GM19467 (cell line): ENCODE measurements at regions not wholly inside any gene's neighbourhood (a gene's known extent, or its start where the extent isn't known, plus 50 kb on each side); places are given as distances from the start of the nearest gene placed in this dataset.

Experiments used
- ATAC-seq: cut with Tn5 transposase; IDR thresholded peaks from one replicate; pipeline ENCODE4 v1.9.1; 2021; ENCODE audit warnings: mild to moderate bottlenecking, moderate library complexity; ENCODE audit not compliant: unreplicated experiment

GRCh38 chr13:99717959-99718674, 216.8 kb downstream of the TM9SF2 start:
- no peak for ATAC-seq

- no peak for ATAC-seq
Observed at GRCh38 chr13:99709134-99709533, 207.9 kb downstream of the TM9SF2 start.

- no peak for ATAC-seq
Observed at GRCh38 chr13:99704390-99704789, 203.1 kb downstream of the TM9SF2 start.

GRCh38 chr13:99703908-99704307, 202.6 kb downstream of the TM9SF2 start:
- ATAC-seq = no peak

- ATAC-seq = no peak
Observed at GRCh38 chr13:99702687-99703319, 201.5 kb downstream of the TM9SF2 start.

GRCh38 chr13:99700468-99700867, 199.2 kb downstream of the TM9SF2 start:
- ATAC-seq = no peak

- no peak for ATAC-seq
Observed at GRCh38 chr13:99698816-99699099, 197.5 kb downstream of the TM9SF2 start.

GRCh38 chr13:99698010-99698815, 196.9 kb downstream of the TM9SF2 start:
- ATAC-seq = no peak

- no peak for ATAC-seq
Observed at GRCh38 chr13:99695857-99696256, 194.6 kb downstream of the TM9SF2 start.

GRCh38 chr13:99693852-99694611, 192.8 kb downstream of the TM9SF2 start:
- no peak for ATAC-seq

GRCh38 chr13:99693351-99693750, 192.1 kb downstream of the TM9SF2 start:
- no peak for ATAC-seq

- no peak for ATAC-seq
Observed at GRCh38 chr13:99692854-99693253, 191.6 kb downstream of the TM9SF2 start.

- no peak for ATAC-seq
Observed at GRCh38 chr13:99691552-99691951, 190.3 kb downstream of the TM9SF2 start.

- no peak for ATAC-seq
Observed at GRCh38 chr13:99690426-99691174, 189.3 kb downstream of the TM9SF2 start.

- ATAC-seq = no peak
Observed at GRCh38 chr13:99689955-99690354, 188.7 kb downstream of the TM9SF2 start.

- ATAC-seq = no peak
Observed at GRCh38 chr13:99688776-99689175, 187.5 kb downstream of the TM9SF2 start.

- no peak for ATAC-seq
Observed at GRCh38 chr13:99687723-99688397, 186.6 kb downstream of the TM9SF2 start.

GRCh38 chr13:99686944-99687411, 185.7 kb downstream of the TM9SF2 start:
- no peak for ATAC-seq

GRCh38 chr13:99686157-99686572, 184.9 kb downstream of the TM9SF2 start:
- ATAC-seq = no peak

GRCh38 chr13:99681695-99682094, 180.4 kb downstream of the TM9SF2 start:
- no peak for ATAC-seq
